GM12875 (cell line): ENCODE measurements at regions not wholly inside any gene's neighbourhood (a gene's known extent, or its start where the extent isn't known, plus 50 kb on each side); places are given as distances from the start of the nearest gene placed in this dataset.
"Not testable (repeated sequence)": the region's sequence is repeated elsewhere in the genome, so short reads cannot be mapped to it uniquely, and the experiment has no call there.

Experiments
- H3K4me3 ChIP-seq: one replicate; pipeline ENCODE4 v1.5.1; 2011; ENCODE audit warnings: low read depth, low read length, control low read depth
- TF ChIP-seq, protein P1 (sequence below): IDR thresholded peaks from 2 replicates; pipeline ENCODE4 v1.5.1; 2011; ENCODE audit warnings: low read depth, mild to moderate bottlenecking, control low read depth, inconsistent platforms, low read length, moderate library complexity, borderline replicate concordance; ENCODE audit not compliant: insufficient read depth

GRCh38 chr6:134816300-134816699, 133.6 kb downstream of the ALDH8A1 start:
- no peak overlapping the region for H3K4me3 ChIP-seq
- TF ChIP-seq, protein P1, sequence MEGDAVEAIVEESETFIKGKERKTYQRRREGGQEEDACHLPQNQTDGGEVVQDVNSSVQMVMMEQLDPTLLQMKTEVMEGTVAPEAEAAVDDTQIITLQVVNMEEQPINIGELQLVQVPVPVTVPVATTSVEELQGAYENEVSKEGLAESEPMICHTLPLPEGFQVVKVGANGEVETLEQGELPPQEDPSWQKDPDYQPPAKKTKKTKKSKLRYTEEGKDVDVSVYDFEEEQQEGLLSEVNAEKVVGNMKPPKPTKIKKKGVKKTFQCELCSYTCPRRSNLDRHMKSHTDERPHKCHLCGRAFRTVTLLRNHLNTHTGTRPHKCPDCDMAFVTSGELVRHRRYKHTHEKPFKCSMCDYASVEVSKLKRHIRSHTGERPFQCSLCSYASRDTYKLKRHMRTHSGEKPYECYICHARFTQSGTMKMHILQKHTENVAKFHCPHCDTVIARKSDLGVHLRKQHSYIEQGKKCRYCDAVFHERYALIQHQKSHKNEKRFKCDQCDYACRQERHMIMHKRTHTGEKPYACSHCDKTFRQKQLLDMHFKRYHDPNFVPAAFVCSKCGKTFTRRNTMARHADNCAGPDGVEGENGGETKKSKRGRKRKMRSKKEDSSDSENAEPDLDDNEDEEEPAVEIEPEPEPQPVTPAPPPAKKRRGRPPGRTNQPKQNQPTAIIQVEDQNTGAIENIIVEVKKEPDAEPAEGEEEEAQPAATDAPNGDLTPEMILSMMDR, result no peak

- TF ChIP-seq, protein P1, result no peak
- no peak overlapping the region for H3K4me3 ChIP-seq
These were observed 135.7 kb downstream of the ALDH8A1 start for GRCh38 chr6:134814076-134814695.

DNA sequence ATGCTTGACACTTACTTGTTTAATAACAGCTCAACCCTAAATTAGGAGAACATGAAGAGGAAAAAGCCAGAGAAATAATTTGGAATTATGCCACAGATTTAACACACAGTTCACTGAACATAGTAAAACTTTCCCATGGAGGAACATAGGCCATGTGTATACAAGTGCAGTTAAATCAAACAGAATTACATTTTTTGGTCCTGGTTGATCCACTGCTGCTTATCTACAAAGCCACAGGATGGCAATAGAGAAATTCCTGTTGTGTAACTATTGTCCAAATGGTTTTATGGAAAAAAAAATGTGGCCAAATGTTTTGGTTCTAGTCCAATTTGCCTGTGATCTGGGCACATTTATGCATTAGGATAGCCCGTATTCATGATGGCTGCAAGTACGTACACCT, 136.8 kb downstream of the ALDH8A1 start:
- no peak overlapping the region for H3K4me3 ChIP-seq
- TF ChIP-seq, protein P1, result no peak

- TF ChIP-seq, protein P1, result no peak
These were observed 139.5 kb downstream of the ALDH8A1 start for GRCh38 chr6:134810402-134810801.

GRCh38 chr6:134809130-134809529, 140.8 kb downstream of the ALDH8A1 start:
- TF ChIP-seq, protein P1, result no peak

More at GRCh38 chr6:134810402-134810801, 139.5 kb downstream of the ALDH8A1 start:
- no peak overlapping the region for H3K4me3 ChIP-seq

DNA sequence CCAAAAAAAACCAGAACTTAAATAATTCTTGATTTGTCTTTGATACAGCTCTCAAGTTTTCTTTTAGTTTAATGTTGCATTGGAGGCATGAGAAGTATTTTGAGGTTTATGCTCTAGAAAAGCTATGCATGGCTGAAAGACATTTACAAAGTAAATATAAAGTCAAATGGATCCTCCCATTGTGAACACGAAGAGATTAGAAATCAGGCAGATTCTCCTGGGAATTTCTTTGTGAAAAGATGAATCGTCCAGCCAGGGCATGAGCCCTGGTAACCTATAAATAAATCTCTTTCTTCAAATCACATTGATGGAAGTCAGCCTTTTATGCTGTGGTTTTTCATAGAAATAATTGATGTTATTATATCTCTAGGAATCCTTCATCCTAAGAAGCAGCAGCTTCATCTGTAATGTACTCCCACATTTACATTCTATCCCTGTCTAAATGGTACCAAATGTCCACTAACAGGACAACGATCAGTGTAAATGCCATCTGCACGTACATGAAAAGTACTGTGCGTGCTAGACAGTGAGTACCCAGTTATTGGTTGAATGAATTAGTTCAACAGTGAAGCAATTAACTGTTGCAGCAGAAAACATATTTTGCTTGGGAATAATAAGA, 143.6 kb downstream of the ALDH8A1 start:
- no peak overlapping the region for H3K4me3 ChIP-seq
- TF ChIP-seq, protein P1, result no peak

More at GRCh38 chr6:134809130-134809529, 140.8 kb downstream of the ALDH8A1 start:
- H3K4me3 ChIP-seq, result no peak overlapping the region

GRCh38 chr6:134805168-134805567, 144.7 kb downstream of the ALDH8A1 start:
- TF ChIP-seq, protein P1, result no peak
- no peak overlapping the region for H3K4me3 ChIP-seq

DNA sequence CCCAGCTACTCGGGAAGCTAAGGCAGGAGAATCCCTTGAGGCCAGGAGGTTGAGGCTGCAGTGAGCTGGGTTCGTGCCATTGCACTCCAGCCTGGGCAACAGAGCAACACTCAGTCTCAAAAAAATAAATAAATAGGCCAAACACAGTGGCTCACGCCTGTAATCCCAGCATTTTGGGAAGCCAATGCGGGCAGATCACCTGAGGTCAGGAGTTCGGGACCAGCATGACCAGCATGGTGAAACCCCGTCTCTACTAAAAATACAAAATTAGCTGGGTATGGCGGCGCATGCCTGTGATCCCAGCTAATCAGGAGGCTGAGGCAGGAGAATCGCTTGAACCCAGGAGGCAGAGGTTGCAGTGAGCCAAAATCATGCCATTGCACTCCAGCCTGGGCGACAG, 145.6 kb downstream of the ALDH8A1 start:
- not testable (repeated sequence) for H3K4me3 ChIP-seq
